HCT116 (cell line): ENCODE measurements at regions not wholly inside any gene's neighbourhood (a gene's known extent, or its start where the extent isn't known, plus 50 kb on each side); places are given as distances from the start of the nearest gene placed in this dataset.

Experiments used
- EGR1 ChIP-seq: IDR thresholded peaks from 2 replicates; pipeline ENCODE4 v1.6.1; 2012; ENCODE audit warnings: low read depth
- EZH2 ChIP-seq: fragments of 200-600 bp; sonication (generic); IDR thresholded peaks from 2 replicates; pipeline ENCODE4 v1.6.1; 2017; ENCODE audit warnings: antibody characterized with exemption, mixed run types
- POLR2A ChIP-seq: IDR thresholded peaks from 2 replicates; pipeline ENCODE4 v1.7.0; 2011; ENCODE audit warnings: borderline replicate concordance; ENCODE audit not compliant: insufficient read depth, insufficient read length; ENCODE audit errors: extremely low read depth
- RAD21 ChIP-seq: IDR thresholded peaks from 2 replicates; pipeline ENCODE4 v1.6.1; 2012; ENCODE audit warnings: low read depth, mild to moderate bottlenecking
- SIN3A ChIP-seq: IDR thresholded peaks from 2 replicates; pipeline ENCODE4 v1.6.1; 2012; ENCODE audit warnings: low read depth
- ZNF274 ChIP-seq: fragments of 200-500 bp; sonication (Bioruptor generic); IDR thresholded peaks from 2 replicates; pipeline ENCODE4 v1.6.1; 2014; ENCODE audit warnings: mild to moderate bottlenecking, low read depth, low read length, inconsistent platforms
- TF ChIP-seq, protein P1 (sequence below): IDR thresholded peaks from 2 replicates; pipeline ENCODE4 v1.6.1; 2012
- TF ChIP-seq, protein P2 (sequence below), 3 experiments: fragments of 200-600 bp in 1 of 3; sonication (generic) in 1 of 3; IDR thresholded peaks in 2 of 3; conservative IDR thresholded peaks in 1 of 3; 2 replicates each; pipeline ENCODE4 v1.5.1; 2012 to 2017; ENCODE audit warnings: low read depth in 2 of 3, low read length in 2 of 3, antibody characterized with exemption in 1 of 3, borderline replicate concordance in 1 of 3, control low read depth in 1 of 3, mild to moderate bottlenecking in 1 of 3, mixed read lengths in 1 of 3, mixed run types in 1 of 3, moderate library complexity in 1 of 3; ENCODE audit not compliant: insufficient read depth in 1 of 3
- TF ChIP-seq, protein P3 (sequence below): IDR thresholded peaks from 2 replicates; pipeline ENCODE4 v1.6.1; 2012

DNA sequence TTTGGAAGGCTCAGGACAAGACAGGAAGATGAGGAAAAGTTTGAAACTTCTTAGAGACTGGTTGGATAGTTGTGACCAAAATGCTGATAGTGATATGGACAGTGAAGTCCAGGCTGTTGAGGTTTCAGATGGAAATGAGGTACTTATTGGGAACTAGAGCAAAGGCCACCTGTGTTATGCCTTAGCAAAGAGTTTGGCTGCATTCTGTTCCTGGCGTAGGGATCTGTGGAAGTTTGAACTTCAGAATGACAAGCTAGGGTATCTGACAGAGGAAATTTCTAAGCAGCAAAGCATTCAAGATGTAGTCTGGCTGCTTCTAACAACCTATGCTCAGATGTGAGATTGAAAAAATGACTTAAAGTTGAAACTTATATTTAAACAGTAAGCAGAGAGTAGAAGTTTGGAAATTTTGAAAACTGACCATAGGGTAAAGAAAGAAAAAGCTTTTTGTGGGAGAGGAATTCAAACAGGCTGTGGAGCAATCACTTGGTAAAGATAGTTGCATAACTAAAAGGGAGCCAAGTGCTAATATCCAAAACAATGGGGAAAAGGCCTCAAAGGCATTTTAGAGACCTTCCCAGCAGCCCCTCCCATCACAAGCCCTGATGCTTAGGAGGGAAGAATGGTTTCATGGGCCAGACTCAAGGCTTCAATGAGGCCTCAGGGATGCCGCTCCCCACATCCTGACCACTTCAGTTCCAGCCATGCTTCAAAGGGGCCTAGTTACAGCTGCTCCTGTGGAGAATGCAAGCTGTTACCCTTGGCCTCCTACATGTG is 415.1 kb downstream of the INHBA start:
- TF ChIP-seq, protein P1, sequence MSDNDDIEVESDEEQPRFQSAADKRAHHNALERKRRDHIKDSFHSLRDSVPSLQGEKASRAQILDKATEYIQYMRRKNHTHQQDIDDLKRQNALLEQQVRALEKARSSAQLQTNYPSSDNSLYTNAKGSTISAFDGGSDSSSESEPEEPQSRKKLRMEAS = no peak
- TF ChIP-seq, protein P2, sequence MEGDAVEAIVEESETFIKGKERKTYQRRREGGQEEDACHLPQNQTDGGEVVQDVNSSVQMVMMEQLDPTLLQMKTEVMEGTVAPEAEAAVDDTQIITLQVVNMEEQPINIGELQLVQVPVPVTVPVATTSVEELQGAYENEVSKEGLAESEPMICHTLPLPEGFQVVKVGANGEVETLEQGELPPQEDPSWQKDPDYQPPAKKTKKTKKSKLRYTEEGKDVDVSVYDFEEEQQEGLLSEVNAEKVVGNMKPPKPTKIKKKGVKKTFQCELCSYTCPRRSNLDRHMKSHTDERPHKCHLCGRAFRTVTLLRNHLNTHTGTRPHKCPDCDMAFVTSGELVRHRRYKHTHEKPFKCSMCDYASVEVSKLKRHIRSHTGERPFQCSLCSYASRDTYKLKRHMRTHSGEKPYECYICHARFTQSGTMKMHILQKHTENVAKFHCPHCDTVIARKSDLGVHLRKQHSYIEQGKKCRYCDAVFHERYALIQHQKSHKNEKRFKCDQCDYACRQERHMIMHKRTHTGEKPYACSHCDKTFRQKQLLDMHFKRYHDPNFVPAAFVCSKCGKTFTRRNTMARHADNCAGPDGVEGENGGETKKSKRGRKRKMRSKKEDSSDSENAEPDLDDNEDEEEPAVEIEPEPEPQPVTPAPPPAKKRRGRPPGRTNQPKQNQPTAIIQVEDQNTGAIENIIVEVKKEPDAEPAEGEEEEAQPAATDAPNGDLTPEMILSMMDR (IDR thresholded peaks at IDR 0.05 in 2 of 3, conservative IDR thresholded peaks at IDR 0.05 in 1 of 3; ENCODE audit: borderline replicate concordance in 1 of 3, insufficient read depth in 1 of 3, low read depth in 2 of 3, low read length in 2 of 3) = no peak
- TF ChIP-seq EZH2 (no peak), POLR2A (no peak), ZNF274 (no peak), RAD21 (no peak), EGR1 (no peak), SIN3A (no peak)
- TF ChIP-seq, protein P3, sequence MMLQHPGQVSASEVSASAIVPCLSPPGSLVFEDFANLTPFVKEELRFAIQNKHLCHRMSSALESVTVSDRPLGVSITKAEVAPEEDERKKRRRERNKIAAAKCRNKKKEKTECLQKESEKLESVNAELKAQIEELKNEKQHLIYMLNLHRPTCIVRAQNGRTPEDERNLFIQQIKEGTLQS = no peak
